ENCODE measurements at regions not wholly inside any gene's neighbourhood (a gene's known extent, or its start where the extent isn't known, plus 50 kb on each side); places are given as distances from the start of the nearest gene placed in this dataset.

GRCh38 chr4:65242156-65242846 is 428.0 kb downstream of the EPHA5 start:
- DNase-seq = no peak
- Histone ChIP-seq H3K4me3 (no peak overlapping the region), H3K27ac (no peak overlapping the region), H3K27me3 (no peaks in the 10 kb centered on the region), H3K9me3 (no peaks in the 10 kb centered on the region), H3K36me3 (no peaks in the 10 kb centered on the region), H3K4me1 (no peaks in the 10 kb centered on the region)
- TF ChIP-seq EP300 (IDR thresholded peaks at IDR 0.05; ENCODE audit: low read depth) = no peak
- no peak for TF ChIP-seq POLR2AphosphoS5 (IDR thresholded peaks at IDR 0.05)
- no peak for TF ChIP-seq CTCF (IDR thresholded peaks at IDR 0.05)
- TF ChIP-seq POLR2A (IDR thresholded peaks at IDR 0.05) = no peak
- 95% methylated on average over 16 of the region's 16 CpGs; no CpG with 5 or more reads in 1 of the 2 donors for WGBS, 2 donors (ENCODE audit: low coverage in 1 of 2)
- intact Hi-C loops (cut with DNase I; ENCODE audit: low total_unique reads) (no loop called here), in situ Hi-C loops (cut with MboI; ENCODE audit: low pct_ligation_motif_present in 1 of 4, low pct_unique_long_range_greater_than_20kb in 1 of 4, low sequenced_read_pairs in 3 of 4) (no loop called here)

- WGBS, 2 donors (ENCODE audit: low coverage in 1 of 2) = 80 to 90% methylated on average over 1 to 26 of the region's 26 CpGs
Observed at GRCh38 chr4:65241257-65241997, 428.9 kb downstream of the EPHA5 start.

GRCh38 chr4:65234061-65234460 is 436.2 kb downstream of the EPHA5 start:
- no peaks in the 10 kb centered on the region for H3K9me3 ChIP-seq
- in situ Hi-C loops (cut with MboI; ENCODE audit: low pct_ligation_motif_present in 1 of 4, low pct_unique_long_range_greater_than_20kb in 1 of 4, low sequenced_read_pairs in 3 of 4) (no loop called here), intact Hi-C loops (cut with DNase I; ENCODE audit: low total_unique reads) (no loop called here)
- H3K4me3 ChIP-seq = no peak overlapping the region
- H3K27ac ChIP-seq = no peak overlapping the region
- no peaks in the 10 kb centered on the region for H3K36me3 ChIP-seq
- WGBS, 2 donors (ENCODE audit: low coverage in 1 of 2) = 89 to 90% methylated on average over 2 of the region's 2 CpGs
- H3K27me3 ChIP-seq = no peaks in the 10 kb centered on the region
- no peak for TF ChIP-seq EP300 (IDR thresholded peaks at IDR 0.05; ENCODE audit: low read depth)
- no peak for TF ChIP-seq CTCF (IDR thresholded peaks at IDR 0.05)
- no peak for TF ChIP-seq POLR2AphosphoS5 (IDR thresholded peaks at IDR 0.05)
- TF ChIP-seq POLR2A (IDR thresholded peaks at IDR 0.05) = no peak
- H3K4me1 ChIP-seq = no peaks in the 10 kb centered on the region
- no peak for DNase-seq

More at GRCh38 chr4:65241257-65241997, 428.9 kb downstream of the EPHA5 start:
- H3K36me3 ChIP-seq = no peaks in the 10 kb centered on the region
- DNase-seq = no peak
- no peak for TF ChIP-seq CTCF (IDR thresholded peaks at IDR 0.05)
- TF ChIP-seq EP300 (IDR thresholded peaks at IDR 0.05; ENCODE audit: low read depth) = no peak
- TF ChIP-seq POLR2A (IDR thresholded peaks at IDR 0.05) = no peak
- no peak for TF ChIP-seq POLR2AphosphoS5 (IDR thresholded peaks at IDR 0.05)
- intact Hi-C loops (cut with DNase I; ENCODE audit: low total_unique reads) = no loop called here
- in situ Hi-C loops (cut with MboI; ENCODE audit: low pct_ligation_motif_present in 1 of 4, low pct_unique_long_range_greater_than_20kb in 1 of 4, low sequenced_read_pairs in 3 of 4) = no loop called here
- H3K4me3 ChIP-seq = no peak overlapping the region
- H3K9me3 ChIP-seq = no peaks in the 10 kb centered on the region
- H3K27ac ChIP-seq = no peak overlapping the region
- H3K4me1 ChIP-seq = no peaks in the 10 kb centered on the region
- no peaks in the 10 kb centered on the region for H3K27me3 ChIP-seq

- in situ Hi-C loops (cut with MboI; ENCODE audit: low pct_ligation_motif_present in 1 of 4, low pct_unique_long_range_greater_than_20kb in 1 of 4, low sequenced_read_pairs in 3 of 4) = no loop called here
- no peaks in the 10 kb centered on the region for H3K9me3 ChIP-seq
- intact Hi-C loops (cut with DNase I; ENCODE audit: low total_unique reads) = no loop called here
- no peak for DNase-seq
- no peak for TF ChIP-seq CTCF (IDR thresholded peaks at IDR 0.05)
- TF ChIP-seq EP300 (IDR thresholded peaks at IDR 0.05; ENCODE audit: low read depth) = no peak
- TF ChIP-seq POLR2A (IDR thresholded peaks at IDR 0.05) = no peak
- TF ChIP-seq POLR2AphosphoS5 (IDR thresholded peaks at IDR 0.05) = no peak
- H3K4me3 ChIP-seq = no peak overlapping the region
- no peak overlapping the region for H3K27ac ChIP-seq
- no peaks in the 10 kb centered on the region for H3K27me3 ChIP-seq
- no peaks in the 10 kb centered on the region for H3K36me3 ChIP-seq
- no peaks in the 10 kb centered on the region for H3K4me1 ChIP-seq
Observed at GRCh38 chr4:65227628-65228027, 442.7 kb downstream of the EPHA5 start.

Data from transverse colon (tissue), 4 donors.